WI38 (cell line): ENCODE measurements at regions not wholly inside any gene's neighbourhood (a gene's known extent, or its start where the extent isn't known, plus 50 kb on each side); places are given as distances from the start of the nearest gene placed in this dataset.
"Not testable (repeated sequence)": the region's sequence is repeated elsewhere in the genome, so short reads cannot be mapped to it uniquely, and the experiment has no call there.

Source experiments
- H3K4me3 ChIP-seq: 2 replicates; pipeline ENCODE4 v1.5.1; 2011; ENCODE audit warnings: low read depth, mild to moderate bottlenecking, control low read depth, low read length
- CTCF ChIP-seq: IDR thresholded peaks from 2 replicates; pipeline ENCODE4 v1.5.1; 2012; ENCODE audit warnings: low read depth, mild to moderate bottlenecking, control low read depth, low read length

DNA sequence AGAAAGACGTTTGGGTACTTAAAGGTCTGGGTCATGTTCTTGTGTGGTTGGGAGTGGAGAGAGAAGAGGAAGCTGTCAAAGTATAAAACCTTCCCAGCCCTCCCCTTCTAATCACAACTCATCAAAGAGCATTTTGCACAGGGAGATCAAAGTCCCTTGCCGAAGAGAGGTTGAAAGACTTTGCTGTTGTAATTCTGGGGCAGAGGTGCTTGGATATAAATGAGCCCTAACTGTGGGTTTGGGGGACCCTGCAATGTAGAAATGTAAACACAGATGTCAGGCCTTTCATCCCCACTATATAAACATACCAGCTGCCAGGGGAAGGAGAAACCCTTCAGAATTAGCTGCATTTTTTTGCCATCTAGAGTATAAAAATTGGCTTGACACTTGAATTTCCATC lies 182.1 kb downstream of the ETAA1 start:
- no peak for TF ChIP-seq CTCF
- no peak overlapping the region for H3K4me3 ChIP-seq

DNA sequence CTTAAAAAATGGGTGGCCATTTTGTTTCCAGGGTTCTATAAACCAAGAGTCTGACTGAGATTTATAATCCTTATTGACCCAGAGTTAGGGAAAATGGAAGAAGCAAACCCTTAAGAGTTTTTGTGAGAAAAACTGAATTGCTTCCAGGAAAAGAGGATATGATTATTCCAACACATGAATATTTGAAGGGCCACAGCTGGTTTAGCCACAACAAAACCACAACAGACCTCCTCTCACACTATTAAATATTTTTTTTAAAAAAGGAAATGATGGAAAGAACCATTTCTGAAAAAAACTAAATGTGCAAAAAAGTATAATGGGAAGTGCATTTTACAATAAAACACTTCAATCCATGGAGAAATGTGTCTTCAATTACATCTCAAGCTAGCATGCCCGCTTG lies 182.7 kb downstream of the ETAA1 start:
- no peak for TF ChIP-seq CTCF
- H3K4me3 ChIP-seq = no peak overlapping the region

- no peak overlapping the region for H3K4me3 ChIP-seq
- 0 out of 2 replicates have a peak, but pooled peaks have one; percentile 8 for TF ChIP-seq CTCF
These were observed 184.6 kb downstream of the ETAA1 start for GRCh38 chr2:67581751-67582150.

GRCh38 chr2:67583185-67583584 lies 186.1 kb downstream of the ETAA1 start:
- no peak overlapping the region for H3K4me3 ChIP-seq
- TF ChIP-seq CTCF = no peak

GRCh38 chr2:67585400-67585799 lies 188.3 kb downstream of the ETAA1 start:
- H3K4me3 ChIP-seq = no peak overlapping the region
- no peak for TF ChIP-seq CTCF

DNA sequence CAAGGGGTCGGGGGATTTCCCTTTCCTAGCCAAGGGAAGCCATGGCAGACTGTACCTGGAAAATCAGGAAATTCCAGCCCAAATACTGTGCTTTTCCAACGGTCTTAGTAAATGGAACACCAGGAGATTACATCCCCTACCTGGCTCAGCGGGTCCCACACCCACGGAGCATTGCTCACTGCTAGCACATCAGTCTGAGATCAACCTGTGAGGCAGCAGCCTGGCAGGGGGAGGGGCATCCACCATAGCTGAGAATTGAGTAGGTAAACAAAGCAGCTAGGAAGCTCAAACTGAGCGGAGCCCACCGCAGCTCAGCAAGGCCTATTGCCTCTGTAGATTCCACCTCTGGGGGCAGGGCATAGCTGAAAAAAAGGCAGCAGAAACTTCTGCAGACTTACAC lies 192.0 kb downstream of the ETAA1 start:
- H3K4me3 ChIP-seq = not testable (repeated sequence)

DNA sequence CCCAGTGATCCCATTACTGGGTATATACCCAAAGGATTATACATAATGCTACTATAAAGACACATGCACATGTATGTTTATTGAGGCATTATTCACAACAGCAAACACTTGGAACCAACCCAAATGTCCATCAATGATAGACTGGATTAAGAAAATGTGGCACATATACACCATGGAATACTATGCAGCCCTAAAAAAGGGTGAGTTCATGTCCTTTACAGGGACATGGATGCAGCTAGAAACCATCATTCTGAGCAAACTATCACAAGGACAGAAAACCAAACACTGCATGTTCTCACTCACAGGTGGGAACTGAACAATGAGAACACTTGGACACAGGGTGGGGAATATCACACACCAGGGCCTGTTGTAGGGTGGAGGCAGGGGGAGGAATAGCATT lies 197.4 kb downstream of the ETAA1 start:
- not testable (repeated sequence) for H3K4me3 ChIP-seq

DNA sequence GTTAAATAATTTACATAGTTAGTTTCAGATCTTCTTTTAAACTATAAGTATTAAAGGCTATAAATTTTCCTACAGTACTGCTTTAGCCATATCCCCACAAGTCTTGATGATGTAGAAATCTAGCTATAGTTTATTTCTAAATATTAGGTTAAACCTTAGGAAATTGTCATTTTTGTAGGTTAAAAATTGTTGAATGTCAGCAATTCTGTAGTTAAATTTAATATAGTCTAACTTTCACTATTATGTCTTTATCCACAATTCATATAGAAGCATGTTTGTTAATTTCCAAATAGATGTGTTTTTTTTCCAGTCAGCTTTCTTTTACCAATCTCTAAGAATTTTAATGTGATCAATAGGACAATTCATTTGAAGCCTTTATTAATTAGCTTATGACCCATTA lies 199.7 kb downstream of the ETAA1 start:
- no peak overlapping the region for H3K4me3 ChIP-seq
- no peak for TF ChIP-seq CTCF

DNA sequence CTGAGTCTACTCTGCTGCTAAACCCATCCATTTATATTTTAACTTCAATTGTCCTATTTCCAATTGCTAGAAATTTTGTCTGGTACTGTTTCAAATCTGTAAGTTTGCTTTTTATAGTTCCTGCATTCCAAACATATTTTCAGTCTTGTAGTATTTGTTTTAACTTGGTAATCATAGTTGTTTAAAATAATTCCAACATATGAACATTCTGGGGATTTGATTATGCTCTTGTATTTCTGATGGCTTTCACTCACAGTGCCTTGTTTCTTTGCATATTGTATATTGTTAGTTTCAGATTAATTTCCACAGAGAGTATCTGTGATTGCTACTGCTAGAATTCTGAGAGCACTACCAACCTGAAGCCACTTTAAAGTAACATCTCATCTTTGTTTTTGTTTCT lies 202.4 kb downstream of the ETAA1 start:
- no peak overlapping the region for H3K4me3 ChIP-seq
- no peak for TF ChIP-seq CTCF
